HG03565 (cell line): ENCODE measurements at regions not wholly inside any gene's neighbourhood (a gene's known extent, or its start where the extent isn't known, plus 50 kb on each side); places are given as distances from the start of the nearest gene placed in this dataset.
"Not testable (repeated sequence)": the region's sequence is repeated elsewhere in the genome, so short reads cannot be mapped to it uniquely, and the experiment has no call there.

ENCODE experiments used
- ATAC-seq: cut with Tn5 transposase; IDR thresholded peaks from one replicate; pipeline ENCODE4 v1.9.1; 2021; ENCODE audit warnings: mild to moderate bottlenecking, moderate library complexity; ENCODE audit not compliant: unreplicated experiment

GRCh38 chr5:23451156-23451555 is 56.3 kb upstream of the PRDM9 start:
- ATAC-seq: no peak

- ATAC-seq: no peak
These were observed 57.2 kb upstream of the PRDM9 start for GRCh38 chr5:23450187-23450586.

- no peak for ATAC-seq
These were observed 58.8 kb upstream of the PRDM9 start for GRCh38 chr5:23448627-23449026.

GRCh38 chr5:23446424-23446823 is 61.0 kb upstream of the PRDM9 start:
- ATAC-seq: no peak

GRCh38 chr5:23445573-23445972 is 61.8 kb upstream of the PRDM9 start:
- ATAC-seq: no peak

GRCh38 chr5:23440703-23441102 is 66.7 kb upstream of the PRDM9 start:
- no peak for ATAC-seq

GRCh38 chr5:23437011-23437410 is 70.4 kb upstream of the PRDM9 start:
- no peak for ATAC-seq

GRCh38 chr5:23433534-23434315 is 73.7 kb upstream of the PRDM9 start:
- ATAC-seq: no peak

GRCh38 chr5:23428705-23429104 is 78.7 kb upstream of the PRDM9 start:
- ATAC-seq: no peak

- not testable (repeated sequence) for ATAC-seq
These were observed 87.2 kb upstream of the PRDM9 start for GRCh38 chr5:23420214-23420613.

- no peak for ATAC-seq
These were observed 88.3 kb upstream of the PRDM9 start for GRCh38 chr5:23419115-23419514.

- ATAC-seq: no peak
These were observed 94.9 kb upstream of the PRDM9 start for GRCh38 chr5:23412515-23412914.

GRCh38 chr5:23411994-23412393 is 95.4 kb upstream of the PRDM9 start:
- no peak for ATAC-seq

- no peak for ATAC-seq
These were observed 96.2 kb upstream of the PRDM9 start for GRCh38 chr5:23411200-23411599.

- not testable (repeated sequence) for ATAC-seq
These were observed 96.6 kb upstream of the PRDM9 start for GRCh38 chr5:23410775-23411174.

- ATAC-seq: no peak
These were observed 101.9 kb upstream of the PRDM9 start for GRCh38 chr5:23405316-23406068.

- ATAC-seq: no peak
These were observed 104.8 kb upstream of the PRDM9 start for GRCh38 chr5:23402585-23402984.

GRCh38 chr5:23400951-23401350 is 106.5 kb upstream of the PRDM9 start:
- no peak for ATAC-seq

- ATAC-seq: no peak
These were observed 111.1 kb upstream of the PRDM9 start for GRCh38 chr5:23396346-23396745.

- no peak for ATAC-seq
These were observed 117.9 kb upstream of the PRDM9 start for GRCh38 chr5:23389291-23390101.

- no peak for ATAC-seq
These were observed 122.4 kb upstream of the PRDM9 start for GRCh38 chr5:23385036-23385435.
